ENCODE measurements at regions not wholly inside any gene's neighbourhood (a gene's known extent, or its start where the extent isn't known, plus 50 kb on each side); places are given as distances from the start of the nearest gene placed in this dataset.

- intact Hi-C loops (cut with micrococcal nuclease): no loop called here
- H2AFZ ChIP-seq (ENCODE audit: low read depth, low read length, poor library complexity, severe bottlenecking): no peak overlapping the region
- no TSS peak for BruUV-seq (replicated peaks)
- ATAC-seq: no peak
- ChIA-PET RAD21 (ENCODE audit: low non-redundant PET in 1 of 2, low total read pairs in 2 of 2, uncharacterized antibody in 2 of 2, unreplicated experiment in 2 of 2) (no interaction called here), CTCF (no interaction called here), POLR2A (no interaction called here)
- no peak overlapping the region for H3K4me2 ChIP-seq (ENCODE audit: low read length)
- no peaks in the 10 kb centered on the region for H4K20me1 ChIP-seq (ENCODE audit: insufficient read depth)
- no peaks in the 10 kb centered on the region for H3K9me3 ChIP-seq (ENCODE audit: control insufficient read depth in 1 of 2, insufficient read depth in 1 of 2, low read depth in 1 of 2, low read length in 2 of 2)
- H3K79me2 ChIP-seq (ENCODE audit: insufficient read depth, low read length): no peaks in the 10 kb centered on the region
- no peaks in the 10 kb centered on the region for H3K9me2 ChIP-seq (ENCODE audit: insufficient read depth)
- TF ChIP-seq MAX (IDR thresholded peaks at IDR 0.05): no peak
- no peak for TF ChIP-seq SIN3A (IDR thresholded peaks at IDR 0.05; ENCODE audit: low read depth)
- TF ChIP-seq YY1 (IDR thresholded peaks at IDR 0.05; ENCODE audit: extremely low read depth, insufficient replicate concordance, low read depth, low read length): no peak
- H3K9ac ChIP-seq (ENCODE audit: low read length): no peak overlapping the region
- no peaks in the 10 kb centered on the region; a peak in 1 of 4 replicates for H3K36me3 ChIP-seq (ENCODE audit: control insufficient read depth in 1 of 2, insufficient read depth in 2 of 2, low read length in 2 of 2)
- H3K27ac ChIP-seq (ENCODE audit: low read depth, low read length): no peak overlapping the region
- DNase-seq (ENCODE audit: low read depth, low spot score): no peak
- peaks cover 50% of the 10 kb centered on the region for H3K27me3 ChIP-seq (ENCODE audit: insufficient read depth, low read length)
- H3K4me1 ChIP-seq (ENCODE audit: control insufficient read depth in 1 of 2, insufficient read depth in 2 of 2, low read length in 2 of 2): no peaks in the 10 kb centered on the region
- no peak overlapping the region for H3K4me3 ChIP-seq (replicated peaks in 1 of 2; ENCODE audit: low read depth in 1 of 2, low read length in 2 of 2)
Observed at GRCh38 chr10:128414568-128414967, 288.3 kb upstream of the MKI67 start.

GRCh38 chr10:128416231-128416630, 290.0 kb upstream of the MKI67 start:
- no peak overlapping the region for H3K9ac ChIP-seq (ENCODE audit: low read length)
- no peaks in the 10 kb centered on the region for H3K9me3 ChIP-seq (ENCODE audit: control insufficient read depth in 1 of 2, insufficient read depth in 1 of 2, low read depth in 1 of 2, low read length in 2 of 2)
- intact Hi-C loops (cut with micrococcal nuclease): no loop called here
- CTCF ChIA-PET: no interaction called here
- H3K27me3 ChIP-seq (ENCODE audit: insufficient read depth, low read length): peaks cover 60% of the 10 kb centered on the region
- no peak overlapping the region for H2AFZ ChIP-seq (ENCODE audit: low read depth, low read length, poor library complexity, severe bottlenecking)
- TF ChIP-seq EZH2 (IDR thresholded peaks at IDR 0.05) (no peak), RAD21 (IDR thresholded peaks at IDR 0.05; ENCODE audit: low read depth) (no peak), MAX (IDR thresholded peaks at IDR 0.05) (no peak), ATF3 (IDR thresholded peaks at IDR 0.05) (no peak), REST (IDR thresholded peaks at IDR 0.05; ENCODE audit: low read depth) (no peak), CEBPB (IDR thresholded peaks at IDR 0.05; ENCODE audit: low read depth) (no peak), FOSL1 (IDR thresholded peaks at IDR 0.05; ENCODE audit: low read depth) (no peak), SP1 (IDR thresholded peaks at IDR 0.05; ENCODE audit: low read depth) (no peak), CTCF (IDR thresholded peaks at IDR 0.05 in 2 of 3, conservative IDR thresholded peaks at IDR 0.05 in 1 of 3; ENCODE audit: borderline replicate concordance in 1 of 3, insufficient read depth in 1 of 3, low read depth in 2 of 3, low read length in 2 of 3) (no peak)
- H3K36me3 ChIP-seq (ENCODE audit: control insufficient read depth in 1 of 2, insufficient read depth in 2 of 2, low read length in 2 of 2): no peaks in the 10 kb centered on the region; a peak in 1 of 4 replicates
- no peaks in the 10 kb centered on the region for H3K9me2 ChIP-seq (ENCODE audit: insufficient read depth)
- no peak overlapping the region for H3K27ac ChIP-seq (ENCODE audit: low read depth, low read length)
- H3K4me1 ChIP-seq (ENCODE audit: control insufficient read depth in 1 of 2, insufficient read depth in 2 of 2, low read length in 2 of 2): no peaks in the 10 kb centered on the region
- no peak overlapping the region for H3K4me2 ChIP-seq (ENCODE audit: low read length)
- H4K20me1 ChIP-seq (ENCODE audit: insufficient read depth): no peaks in the 10 kb centered on the region
- RAD21 ChIA-PET (ENCODE audit: low non-redundant PET in 1 of 2, low total read pairs in 2 of 2, uncharacterized antibody in 2 of 2, unreplicated experiment in 2 of 2): no interaction called here
- BruUV-seq (replicated peaks): no TSS peak
- ATAC-seq: no peak
- POLR2A ChIA-PET: no interaction called here
- no peak overlapping the region for H3K4me3 ChIP-seq (replicated peaks in 1 of 2; ENCODE audit: low read depth in 1 of 2, low read length in 2 of 2)
- no peaks in the 10 kb centered on the region for H3K79me2 ChIP-seq (ENCODE audit: insufficient read depth, low read length)
- no peak for DNase-seq (ENCODE audit: low read depth, low spot score)
